HG02973 (cell line): ENCODE measurements at regions not wholly inside any gene's neighbourhood (a gene's known extent, or its start where the extent isn't known, plus 50 kb on each side); places are given as distances from the start of the nearest gene placed in this dataset.
"Not testable (repeated sequence)": the region's sequence is repeated elsewhere in the genome, so short reads cannot be mapped to it uniquely, and the experiment has no call there.

Source experiments
- ATAC-seq: cut with Tn5 transposase; IDR thresholded peaks from one replicate; pipeline ENCODE4 v1.9.1; 2021; ENCODE audit warnings: moderate library complexity; ENCODE audit not compliant: unreplicated experiment

DNA sequence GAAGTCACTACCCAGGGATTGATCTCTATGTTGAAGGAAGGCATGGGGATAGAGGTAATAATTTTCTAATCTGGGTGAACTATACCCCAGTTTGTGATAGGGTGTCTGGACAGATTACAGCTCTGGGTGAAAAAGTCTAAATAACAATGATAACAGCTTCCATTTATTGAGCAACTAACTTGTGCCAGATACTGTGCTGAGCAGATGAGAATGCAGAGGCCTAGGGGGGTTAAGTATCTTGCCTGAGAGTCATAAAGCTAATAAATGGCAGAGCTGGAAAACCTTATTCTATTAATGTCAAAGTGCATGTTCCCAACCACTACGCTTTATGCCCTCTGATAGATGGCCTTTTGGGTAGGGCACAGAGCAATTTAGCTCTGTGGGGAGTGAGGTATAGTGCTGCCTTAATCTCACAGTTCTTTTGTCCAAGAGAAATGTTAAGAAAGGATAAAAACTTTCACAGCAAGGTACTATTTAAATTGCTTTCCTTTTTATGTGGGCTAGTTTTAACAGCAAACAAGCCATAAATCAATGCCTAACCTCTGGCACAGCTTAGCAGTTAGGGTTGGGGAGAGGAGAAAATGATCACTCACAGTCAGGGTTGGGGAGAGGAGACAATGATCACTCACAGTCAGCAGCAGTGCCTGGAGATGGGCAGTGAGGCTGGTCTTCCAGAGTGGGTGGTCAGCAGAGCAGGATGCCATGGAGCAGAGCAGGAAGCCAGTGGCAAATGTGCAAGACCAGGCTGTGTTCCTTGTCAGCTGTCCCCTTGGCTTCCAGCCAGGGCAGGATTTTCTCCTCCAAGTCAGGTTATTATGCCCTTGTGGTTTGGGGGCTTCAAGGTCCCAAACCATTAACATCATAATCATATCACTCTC lies 187.0 kb downstream of the CARTPT start:
- no peak for ATAC-seq

DNA sequence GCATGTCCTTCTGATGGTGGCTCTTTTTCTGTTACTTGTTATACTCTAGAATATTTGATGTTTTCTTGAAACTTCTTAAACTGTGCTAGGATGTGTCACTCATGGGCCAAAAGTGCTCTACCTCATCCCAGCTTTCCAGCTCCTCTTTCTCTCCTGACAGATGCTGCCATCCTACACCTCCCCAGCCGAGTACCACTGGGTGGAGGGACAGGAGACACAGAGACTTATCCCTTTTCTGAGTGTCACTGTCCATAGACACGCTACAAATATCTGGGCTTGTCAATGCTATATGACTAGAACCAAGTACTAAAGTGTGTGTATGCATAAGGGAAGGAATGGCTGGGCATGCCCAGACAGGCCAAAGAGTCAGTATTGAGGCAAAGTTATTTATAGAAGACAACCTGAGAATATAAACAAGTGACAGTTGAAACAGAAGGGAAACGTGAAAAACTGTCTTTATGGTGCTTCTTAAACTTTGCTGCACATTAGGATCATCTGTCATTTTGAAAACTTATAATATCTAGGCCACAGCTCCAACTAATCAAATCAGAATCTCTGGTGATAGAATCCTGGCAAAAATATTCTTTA lies 188.0 kb downstream of the CARTPT start:
- ATAC-seq: no peak

DNA sequence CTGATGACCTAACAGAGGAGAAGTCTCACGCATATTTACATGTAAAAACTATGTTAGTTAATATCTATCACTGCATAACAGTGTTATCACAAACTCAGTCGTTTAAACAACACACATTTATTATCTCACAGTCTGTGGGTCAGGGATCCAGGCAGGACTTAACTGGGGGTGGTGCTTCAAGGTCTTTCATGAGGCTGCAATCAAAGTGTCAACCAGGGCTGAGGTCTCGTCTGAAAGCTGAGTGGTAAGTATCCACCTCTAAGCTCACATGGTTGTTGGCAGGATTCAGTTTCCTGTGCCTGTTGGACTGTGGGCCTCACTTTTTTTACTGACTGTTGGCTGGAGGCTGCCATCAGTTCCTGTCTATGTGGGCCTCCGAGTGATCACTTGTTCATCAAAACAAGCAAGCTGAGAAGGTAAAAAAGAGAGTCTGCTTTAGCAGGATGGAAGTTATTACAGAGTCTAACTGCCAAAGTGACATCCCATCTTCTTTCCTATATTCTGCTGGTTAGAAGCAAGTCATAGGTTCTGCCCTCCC lies 188.6 kb downstream of the CARTPT start:
- ATAC-seq: no peak

DNA sequence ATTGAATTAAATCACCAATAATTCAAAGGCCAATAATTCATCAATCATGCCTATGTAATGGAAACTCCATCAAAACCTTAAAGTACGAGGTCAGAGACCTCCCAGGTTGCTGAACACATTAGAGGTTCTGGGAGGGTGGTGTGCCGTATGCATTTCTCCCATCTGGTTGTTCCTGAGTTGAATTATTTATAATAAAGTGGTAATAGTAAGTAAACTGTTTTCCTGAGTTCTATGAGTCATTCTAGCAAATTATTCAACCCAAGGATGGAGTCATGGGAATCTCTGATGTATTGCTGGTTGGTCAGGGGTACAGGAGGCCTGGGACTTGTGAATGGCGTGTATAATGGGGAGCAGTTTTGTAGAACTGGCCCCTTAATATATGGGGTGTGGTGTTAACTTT lies 191.7 kb downstream of the CARTPT start:
- no peak for ATAC-seq

DNA sequence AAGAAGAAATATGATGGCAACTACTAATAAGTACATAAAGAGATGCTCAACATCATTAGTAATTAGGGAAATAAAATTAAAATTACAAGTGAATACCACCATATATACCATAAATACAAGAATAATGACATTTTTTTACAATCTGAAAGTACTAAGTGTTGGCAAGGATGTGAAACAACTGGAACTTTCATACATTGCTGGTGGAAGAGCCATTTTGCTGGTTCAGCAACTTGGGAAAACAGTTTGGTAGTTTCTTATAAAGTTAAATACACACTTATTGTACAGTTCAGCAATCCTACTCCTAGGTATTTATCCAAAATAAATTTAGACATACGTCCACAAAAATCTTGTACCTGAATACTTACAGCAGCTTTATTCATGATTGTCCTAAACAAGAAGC lies 192.9 kb downstream of the CARTPT start:
- ATAC-seq: no peak

DNA sequence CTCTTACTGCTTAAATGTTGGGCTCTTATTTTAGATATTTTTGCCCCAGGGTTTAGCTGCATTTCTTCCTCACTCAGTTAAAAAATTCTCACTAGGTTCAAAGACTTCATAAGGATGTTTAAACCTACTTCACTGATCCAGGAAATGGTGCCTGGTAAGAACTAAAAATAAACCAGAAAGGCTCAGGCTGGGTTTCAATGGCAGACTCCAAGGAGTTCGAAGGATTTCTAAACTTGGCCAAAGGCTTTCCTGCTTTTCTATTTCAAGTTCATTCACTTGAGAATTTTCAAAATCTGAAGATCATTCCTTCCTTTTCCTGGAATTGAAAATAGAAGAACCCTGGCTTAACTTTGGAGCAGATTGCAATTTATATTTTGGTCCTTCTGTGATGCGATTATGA lies 193.0 kb upstream of the MAP1B start:
- ATAC-seq: no peak

DNA sequence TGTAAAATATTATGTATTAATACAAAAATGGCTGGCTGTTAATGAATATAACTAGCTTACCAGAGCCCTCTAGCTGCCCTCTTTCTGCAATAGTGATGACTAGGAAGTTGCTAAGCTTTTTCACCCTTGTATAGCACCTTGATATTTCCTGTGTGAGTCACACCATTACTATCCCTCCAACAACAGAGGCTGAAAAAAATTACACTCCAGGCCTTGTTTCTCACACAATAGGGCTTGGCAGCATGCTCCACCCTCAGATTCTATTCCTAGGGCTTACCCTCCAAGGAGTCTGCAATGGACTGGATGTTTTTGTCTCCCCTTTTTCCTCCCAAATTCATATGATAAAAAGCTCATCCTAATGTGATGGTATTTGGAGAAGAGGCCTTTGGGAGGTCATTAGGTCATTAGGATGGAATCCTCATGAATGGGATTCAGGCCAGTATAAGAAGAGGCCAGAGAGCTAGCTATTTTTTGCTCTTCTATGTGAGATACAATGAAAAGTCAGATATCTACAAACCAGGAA lies 184.6 kb upstream of the MAP1B start:
- no peak for ATAC-seq

DNA sequence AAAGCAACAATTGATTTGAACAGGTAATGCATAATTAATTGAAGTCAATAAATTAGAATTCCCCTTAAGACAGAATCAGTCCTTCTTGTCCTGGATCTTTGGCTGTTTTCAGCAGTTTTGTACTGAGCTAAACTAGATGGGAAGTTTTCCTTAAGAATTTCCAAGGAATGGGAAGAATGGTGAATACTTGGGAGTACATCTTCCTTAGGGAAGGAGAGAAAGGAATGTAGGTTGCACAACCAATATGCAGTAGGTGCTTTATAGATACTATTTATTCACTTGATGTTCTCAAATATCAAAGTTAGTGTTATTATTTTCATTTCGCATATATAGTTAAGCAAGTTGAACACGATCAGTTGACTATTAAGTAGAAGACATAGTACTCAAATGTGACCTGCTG lies 183.5 kb upstream of the MAP1B start:
- ATAC-seq: no peak

DNA sequence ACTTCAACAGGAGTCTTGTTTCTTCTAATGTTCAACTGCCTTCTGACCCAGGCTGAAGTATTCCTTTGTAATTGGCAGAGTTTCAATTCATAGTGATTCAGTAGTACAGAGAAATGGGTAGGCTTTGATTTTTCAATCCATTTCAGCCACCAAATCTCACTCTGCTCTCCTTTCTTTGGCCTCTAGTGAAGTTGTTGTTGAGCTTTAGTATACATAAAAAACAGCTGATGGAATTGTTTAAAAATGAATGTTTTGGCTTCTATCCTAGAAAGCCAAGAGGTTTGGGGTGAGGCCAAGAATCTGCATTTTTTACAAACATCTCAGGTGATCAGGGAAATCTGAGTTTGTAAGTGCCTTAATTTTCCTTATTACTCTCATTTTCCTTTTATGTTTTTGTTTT lies 182.9 kb upstream of the MAP1B start:
- ATAC-seq: no peak

DNA sequence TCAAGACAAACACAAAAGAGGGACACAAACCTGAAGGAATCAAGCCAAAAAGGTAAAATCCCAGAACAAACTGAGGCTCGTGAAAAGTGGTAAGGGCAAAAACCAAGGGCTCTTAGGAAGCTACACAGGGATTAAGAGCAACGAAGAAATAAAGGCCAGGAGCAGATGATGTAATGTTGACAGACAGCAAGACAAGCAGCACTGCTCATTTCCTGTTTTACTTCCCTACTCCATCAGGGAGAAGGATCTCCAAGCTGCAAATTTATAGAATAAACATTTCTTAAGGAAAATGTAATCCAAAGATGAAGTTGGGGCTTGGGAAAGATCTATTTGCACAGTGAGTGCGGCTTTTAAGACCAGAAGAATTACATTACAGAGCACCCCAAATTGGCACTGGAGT lies 182.3 kb upstream of the MAP1B start:
- no peak for ATAC-seq

DNA sequence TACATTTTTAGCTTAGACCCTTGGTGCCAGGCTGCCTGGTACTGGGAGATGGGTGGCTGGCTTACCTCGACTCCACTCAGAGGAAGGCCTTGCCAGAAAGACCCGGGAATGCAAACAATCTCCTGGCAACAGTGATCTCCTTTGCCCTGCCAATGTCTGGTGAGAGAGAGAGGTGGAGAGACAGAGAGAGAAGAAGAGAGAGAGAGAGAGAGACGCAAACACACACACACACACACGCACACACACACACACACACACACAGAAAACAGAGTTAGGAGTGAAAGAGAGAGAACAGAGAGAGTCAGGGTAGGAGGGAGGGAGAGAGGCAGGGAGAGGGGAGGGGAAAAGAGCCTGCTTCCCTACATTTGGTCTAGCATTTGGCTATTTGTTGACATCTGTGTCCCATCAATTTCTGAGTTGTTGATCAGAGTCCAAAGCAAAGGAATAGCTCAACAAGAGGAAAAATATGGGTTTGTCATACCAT lies 181.6 kb upstream of the MAP1B start:
- ATAC-seq: no peak

DNA sequence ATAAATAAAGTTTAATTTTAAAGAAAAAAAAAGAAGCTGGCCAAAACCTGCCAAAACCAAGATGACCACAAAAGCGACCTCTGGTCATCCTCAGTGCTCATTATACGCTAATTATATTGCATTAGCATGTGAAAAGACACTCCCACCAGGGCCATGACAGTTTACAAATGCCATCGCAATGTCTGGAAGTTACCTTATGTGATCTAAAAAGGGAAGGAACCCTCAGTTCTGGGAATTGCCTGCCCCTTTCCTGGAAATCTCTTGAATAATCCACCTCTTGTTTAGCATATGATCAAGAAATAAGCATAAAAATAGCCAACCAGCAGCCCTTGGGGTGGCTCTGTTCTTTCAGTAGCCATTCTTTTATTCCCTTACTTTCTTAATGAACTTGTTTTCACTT lies 178.3 kb upstream of the MAP1B start:
- ATAC-seq: no peak

DNA sequence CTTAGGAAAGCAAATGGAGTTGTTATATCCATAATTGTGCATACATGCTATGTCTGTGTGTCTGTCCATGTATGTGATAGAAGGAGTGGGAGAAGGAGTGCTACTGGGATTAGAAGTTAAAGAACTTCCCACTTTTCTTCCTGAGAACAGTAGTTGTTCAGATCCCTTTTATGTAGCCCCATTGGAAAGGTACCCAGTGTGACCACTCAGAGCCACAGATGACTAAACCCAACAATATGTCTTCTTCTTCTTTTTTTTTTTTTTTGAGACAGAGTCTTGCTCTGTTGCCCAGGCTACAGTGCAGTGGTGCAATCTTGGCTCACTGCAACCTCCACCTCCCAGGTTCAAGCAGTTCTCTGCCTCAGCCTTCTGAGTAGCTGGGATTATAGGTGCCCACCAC lies 176.7 kb upstream of the MAP1B start:
- ATAC-seq: not testable (repeated sequence)

DNA sequence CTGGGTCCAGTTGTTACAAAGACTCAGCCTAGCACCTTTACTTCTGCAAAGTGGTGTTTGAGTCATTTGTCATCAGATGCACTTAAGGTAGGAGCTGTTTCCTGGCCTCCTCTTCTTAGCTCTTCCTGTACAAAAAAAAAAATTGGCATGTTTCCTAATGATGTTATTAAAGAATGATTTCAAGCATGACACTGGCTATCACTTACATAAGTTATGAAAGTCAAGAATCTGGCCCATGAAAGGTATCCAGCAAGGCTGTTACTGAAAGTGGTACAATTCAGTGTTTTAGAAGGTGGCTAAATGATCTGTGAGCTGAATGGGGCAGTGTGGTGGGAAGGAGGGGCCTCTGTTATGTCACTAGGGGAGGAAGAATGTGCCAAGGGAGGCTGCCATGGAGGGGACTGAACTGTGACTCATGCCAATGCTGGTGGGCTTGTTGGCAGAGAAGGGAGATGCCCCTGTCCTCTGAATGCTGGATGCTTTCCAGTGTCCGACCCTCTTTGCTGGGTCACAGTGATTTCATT lies 175.1 kb upstream of the MAP1B start:
- no peak for ATAC-seq

DNA sequence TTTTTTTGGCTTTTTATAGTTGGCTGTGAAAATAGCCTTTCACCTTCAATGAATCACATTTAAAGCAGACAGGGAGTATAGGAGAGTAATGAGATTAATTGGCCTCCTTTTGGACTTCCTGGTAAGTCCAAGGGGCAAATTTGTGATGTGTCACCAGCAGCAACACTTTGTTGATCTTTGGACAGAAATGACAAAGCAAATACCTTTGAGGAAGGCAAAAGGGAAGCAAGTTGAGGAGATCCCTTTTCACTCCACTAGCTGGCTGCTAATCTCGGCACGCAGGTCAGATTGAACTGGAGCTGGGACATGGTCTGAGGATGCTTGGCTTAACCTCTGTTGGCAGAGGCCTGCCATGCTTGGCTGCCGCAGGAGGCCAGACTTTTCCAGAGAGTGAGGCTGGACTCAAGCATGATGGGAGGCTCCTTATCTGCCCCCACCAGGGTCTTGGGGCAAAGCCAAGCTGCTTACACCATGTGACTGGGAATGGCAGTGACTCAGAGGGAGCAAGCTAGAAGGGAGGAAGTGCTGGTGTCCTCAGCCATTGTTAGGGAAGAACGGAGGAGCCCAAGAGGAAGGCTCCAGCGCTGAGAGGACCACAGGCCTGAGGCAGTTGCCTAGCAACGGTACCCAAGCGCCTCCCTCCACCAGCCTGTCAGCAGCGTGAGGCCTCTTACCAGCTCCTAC lies 174.5 kb upstream of the MAP1B start:
- ATAC-seq: no peak

DNA sequence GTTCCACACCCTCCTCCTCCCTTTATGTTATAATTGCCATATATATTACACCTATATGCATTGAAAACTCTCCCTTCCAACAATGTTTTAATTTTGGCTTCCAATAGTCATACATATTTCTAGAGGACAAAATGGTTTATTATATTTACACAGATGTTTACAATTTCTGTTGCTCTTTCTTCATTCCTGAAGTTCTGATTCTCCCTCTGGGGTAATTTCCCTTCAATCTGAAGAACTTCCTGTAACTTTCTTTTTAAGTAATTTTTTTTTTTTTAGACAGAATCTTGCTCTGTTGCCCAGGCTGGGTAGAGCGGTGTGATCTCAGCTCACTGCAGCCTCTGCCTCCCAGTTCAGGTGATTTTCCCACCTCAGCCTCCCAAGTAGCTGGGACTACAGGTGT lies 173.0 kb upstream of the MAP1B start:
- ATAC-seq: no peak

DNA sequence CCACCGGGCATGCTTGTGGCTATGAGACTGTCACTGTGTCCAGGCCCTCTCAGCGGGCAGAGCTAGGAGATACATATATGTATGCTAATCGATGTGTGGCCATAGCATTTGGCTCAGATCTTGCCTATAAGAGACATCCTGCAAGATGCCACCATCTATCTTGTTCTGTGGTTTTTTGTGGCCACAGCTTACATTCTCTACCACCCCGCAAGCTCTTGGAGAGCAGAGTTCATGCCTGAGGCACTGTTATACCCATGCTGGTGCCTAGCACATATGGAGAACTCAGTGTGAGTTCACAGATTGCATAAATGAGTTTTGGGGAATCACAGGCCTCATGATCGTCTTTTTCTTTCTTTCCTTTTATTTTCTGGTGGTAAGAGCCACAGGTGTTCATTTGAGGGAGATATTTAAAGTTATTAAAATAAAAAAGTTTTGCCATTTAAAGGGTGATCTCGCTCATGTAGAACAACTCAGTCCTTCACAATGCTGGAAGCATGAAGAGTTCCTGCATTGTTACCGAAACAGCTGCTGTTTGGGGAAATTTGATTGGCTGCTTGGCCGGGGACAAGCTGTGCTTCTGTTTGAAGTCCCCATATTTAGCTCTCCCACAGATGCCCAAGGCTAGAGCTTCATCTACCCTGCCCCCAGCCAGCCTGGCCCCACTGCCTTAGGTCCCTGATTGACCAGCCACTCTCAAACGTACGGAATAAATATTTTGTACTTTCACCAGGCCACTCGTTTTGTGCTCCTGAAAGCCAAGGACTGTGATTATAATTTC lies 169.2 kb upstream of the MAP1B start:
- ATAC-seq: no peak

DNA sequence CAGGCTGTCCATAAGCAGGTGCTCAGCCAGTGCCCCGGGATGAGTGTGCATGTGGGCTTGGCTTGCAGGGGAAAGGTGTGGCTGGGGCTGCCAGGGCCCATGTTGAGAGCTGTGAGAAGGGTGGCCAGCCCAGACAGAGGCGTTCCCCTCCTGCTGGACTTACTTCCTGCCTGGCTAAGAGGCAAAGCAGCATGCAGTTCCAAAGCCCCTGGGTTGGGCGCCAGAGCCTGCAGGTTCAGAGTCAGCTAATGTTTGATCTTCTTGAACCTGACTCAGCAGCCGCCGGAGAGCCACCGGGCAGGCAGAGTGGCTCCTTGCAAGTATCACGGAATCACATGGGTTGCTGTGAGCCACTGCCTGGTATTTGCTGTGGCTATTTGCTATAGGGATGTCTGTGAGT lies 168.4 kb upstream of the MAP1B start:
- no peak for ATAC-seq

DNA sequence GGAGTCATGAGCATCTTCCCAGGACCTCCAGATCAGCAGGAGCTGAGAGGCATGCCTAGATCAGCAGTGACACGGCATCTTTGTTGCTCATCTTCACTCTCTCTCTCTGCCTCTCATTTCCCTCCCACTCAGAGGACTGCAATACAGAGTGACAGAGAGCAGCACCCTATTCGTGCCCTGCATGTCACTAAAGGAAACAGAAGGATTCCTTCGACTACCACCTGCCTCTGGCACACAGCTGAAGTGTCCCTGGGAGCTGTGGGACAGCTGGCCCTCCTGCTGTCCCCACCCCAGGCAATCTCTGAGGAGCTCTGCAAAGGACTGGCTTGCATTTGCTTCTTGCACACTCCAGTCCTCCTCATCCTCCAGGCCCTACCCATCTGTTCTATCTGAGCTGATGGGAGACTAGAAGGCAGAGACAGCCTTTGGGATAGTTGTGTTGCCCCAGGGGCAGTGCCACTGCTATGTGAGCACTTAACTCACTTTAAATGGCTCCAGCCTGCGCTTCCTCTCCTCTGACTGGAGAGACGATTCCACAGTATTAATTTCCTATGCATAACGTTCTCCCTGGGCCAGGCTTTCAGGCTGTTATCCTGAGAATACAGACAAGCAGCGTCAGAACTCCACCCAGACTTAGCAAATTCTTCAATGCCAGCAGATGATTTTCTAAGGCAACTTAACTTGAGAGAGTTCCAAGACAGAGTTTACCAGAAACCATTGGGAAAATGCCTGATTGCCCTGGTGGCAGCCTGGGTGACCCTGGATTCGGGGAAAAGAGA lies 167.6 kb upstream of the MAP1B start:
- no peak for ATAC-seq

DNA sequence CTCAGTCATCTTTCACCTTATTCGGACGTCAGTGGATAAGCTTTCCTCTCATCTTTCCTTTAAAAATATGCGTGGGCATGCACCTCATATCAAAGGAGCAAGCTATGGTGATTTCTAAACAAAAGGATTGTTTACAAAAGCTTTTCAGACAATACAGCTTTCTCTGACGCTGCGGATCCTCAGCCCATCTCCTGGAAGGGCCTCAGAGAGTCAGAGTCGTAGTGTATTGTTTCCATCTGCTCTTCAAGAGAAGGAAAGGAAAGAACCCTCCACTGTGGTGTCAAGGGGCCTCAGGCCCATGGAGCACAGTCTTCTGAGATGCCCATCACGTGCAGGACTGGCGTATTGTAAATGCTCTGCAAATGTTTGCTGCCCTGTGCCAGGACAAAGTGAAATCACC lies 163.4 kb upstream of the MAP1B start:
- no peak for ATAC-seq
